ENCODE measurements at regions not wholly inside any gene's neighbourhood (a gene's known extent, or its start where the extent isn't known, plus 50 kb on each side); places are given as distances from the start of the nearest gene placed in this dataset.

DNA sequence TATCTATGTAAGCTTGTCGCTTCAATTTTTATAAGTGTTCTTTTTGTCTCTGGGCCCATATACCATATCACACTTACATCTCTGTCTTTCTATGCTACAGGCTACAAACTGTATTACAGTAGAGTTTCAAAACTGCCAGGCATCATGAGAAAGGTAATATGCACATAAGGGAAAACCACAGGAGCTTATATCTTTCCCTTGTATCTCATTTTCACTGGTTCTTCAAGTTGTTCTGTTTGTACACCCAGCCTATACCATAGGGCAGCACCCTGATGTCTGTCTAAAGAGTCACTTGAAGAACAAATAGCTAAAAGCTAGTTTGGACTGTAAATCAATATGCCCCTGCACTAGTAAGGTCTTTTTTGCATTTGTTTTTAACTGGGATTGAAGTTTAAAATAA is 366.7 kb downstream of the FIGN start:
- DNase-seq (ENCODE audit: low spot score in 2 of 2): no peak
- no peak overlapping the region for H3K27ac ChIP-seq
- H3K27me3 ChIP-seq: no peaks in the 10 kb centered on the region
- intact Hi-C loops (cut with DNase I): no loop called here
- H3K4me3 ChIP-seq: no peak overlapping the region
- H3K36me3 ChIP-seq: no peaks in the 10 kb centered on the region
- no peaks in the 10 kb centered on the region for H3K4me1 ChIP-seq
- H3K9me3 ChIP-seq: no peaks in the 10 kb centered on the region
- no peak for TF ChIP-seq CTCF (IDR thresholded peaks at IDR 0.05)

DNA sequence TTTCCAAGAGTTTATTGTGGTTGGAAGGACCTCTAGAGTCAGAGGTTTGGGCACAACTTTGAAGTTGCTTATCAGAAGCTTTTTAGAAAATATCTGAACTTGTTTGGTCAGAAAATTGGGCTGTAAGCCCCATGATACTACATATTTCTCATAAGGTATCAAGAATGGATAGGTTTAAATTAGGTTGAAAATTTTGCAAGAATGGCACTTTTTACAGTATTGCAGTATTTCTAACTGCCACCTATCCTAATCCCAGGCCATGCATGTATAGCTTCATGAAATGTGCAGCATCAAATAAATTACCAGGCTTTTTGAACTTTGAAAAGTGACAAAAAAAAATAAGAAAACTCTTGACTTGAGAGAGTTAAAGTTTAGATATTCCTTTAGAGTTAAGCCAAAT is 367.2 kb downstream of the FIGN start:
- no peak for TF ChIP-seq CTCF (IDR thresholded peaks at IDR 0.05)
- Histone ChIP-seq H3K36me3 (no peaks in the 10 kb centered on the region), H3K4me3 (no peak overlapping the region), H3K9me3 (no peaks in the 10 kb centered on the region), H3K27ac (no peak overlapping the region), H3K27me3 (no peaks in the 10 kb centered on the region), H3K4me1 (no peaks in the 10 kb centered on the region)
- DNase-seq (ENCODE audit: low spot score in 2 of 2): no peak
- intact Hi-C loops (cut with DNase I): no loop called here

DNA sequence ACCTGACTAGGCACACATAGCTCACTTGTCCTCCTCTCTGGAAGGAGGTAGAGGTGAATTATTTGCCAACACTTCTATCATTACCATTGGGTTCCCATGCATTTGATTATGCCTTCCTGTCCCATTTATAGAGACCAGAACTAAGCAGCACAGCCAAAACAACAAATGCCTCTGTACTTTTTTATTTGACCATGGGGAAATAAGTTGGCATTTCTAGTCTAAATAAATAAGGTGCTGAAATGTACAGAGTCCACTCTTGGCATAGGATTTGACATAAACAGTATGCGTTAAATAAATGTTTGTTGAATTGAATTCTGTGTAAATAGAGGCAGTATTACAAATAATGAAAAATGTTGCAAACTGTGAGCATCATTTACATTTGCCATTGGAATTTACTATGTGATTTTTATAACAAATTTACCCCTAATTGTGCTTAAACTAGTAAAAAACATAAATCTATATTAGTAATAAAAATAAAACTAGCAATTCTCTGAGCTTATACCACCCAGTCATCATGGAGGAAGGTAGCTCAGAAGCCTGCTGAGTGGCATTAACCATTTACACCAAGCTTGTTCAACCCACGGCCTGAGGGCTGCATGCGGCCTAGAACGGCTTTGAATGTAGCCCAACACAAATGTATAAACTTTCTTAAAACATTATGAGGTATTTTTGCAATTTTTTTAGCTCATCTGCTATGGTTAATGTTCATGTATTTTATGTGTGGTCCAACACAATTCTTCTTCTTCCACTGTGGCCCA is 367.8 kb downstream of the FIGN start:
- Histone ChIP-seq H3K36me3 (no peaks in the 10 kb centered on the region), H3K4me3 (no peak overlapping the region), H3K27me3 (no peaks in the 10 kb centered on the region), H3K9me3 (no peaks in the 10 kb centered on the region), H3K27ac (no peak overlapping the region), H3K4me1 (no peaks in the 10 kb centered on the region)
- DNase-seq (ENCODE audit: low spot score in 2 of 2): no peak
- intact Hi-C loops (cut with DNase I): no loop called here
- no peak for TF ChIP-seq CTCF (IDR thresholded peaks at IDR 0.05)

DNA sequence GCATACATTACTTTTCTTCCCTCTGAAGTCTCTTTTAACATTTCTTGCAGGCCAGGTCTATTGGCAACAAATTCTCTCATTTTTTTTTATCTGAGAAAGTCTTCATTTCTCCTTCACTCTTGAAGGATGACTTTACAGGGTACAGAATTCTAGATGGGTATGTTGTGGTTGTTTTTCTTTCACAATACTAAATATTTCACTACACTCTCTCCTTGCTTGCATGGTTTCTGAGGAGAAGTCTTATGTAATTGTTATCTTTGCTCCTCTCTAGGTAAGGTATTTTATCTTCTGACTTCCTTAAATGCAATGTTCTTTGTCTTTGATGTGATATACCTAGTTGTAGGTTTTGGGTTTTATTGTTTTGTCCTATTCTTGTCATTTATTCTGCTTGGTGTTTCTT is 371.1 kb downstream of the FIGN start:
- no peak for DNase-seq (ENCODE audit: low spot score in 2 of 2)
- Histone ChIP-seq H3K4me1 (no peaks in the 10 kb centered on the region), H3K36me3 (no peaks in the 10 kb centered on the region), H3K27ac (no peak overlapping the region), H3K9me3 (peaks cover 0 to 9% of the 10 kb centered on the region in 2 donors), H3K27me3 (no peaks in the 10 kb centered on the region), H3K4me3 (no peak overlapping the region)
- intact Hi-C loops (cut with DNase I): no loop called here
- TF ChIP-seq CTCF (IDR thresholded peaks at IDR 0.05): no peak

DNA sequence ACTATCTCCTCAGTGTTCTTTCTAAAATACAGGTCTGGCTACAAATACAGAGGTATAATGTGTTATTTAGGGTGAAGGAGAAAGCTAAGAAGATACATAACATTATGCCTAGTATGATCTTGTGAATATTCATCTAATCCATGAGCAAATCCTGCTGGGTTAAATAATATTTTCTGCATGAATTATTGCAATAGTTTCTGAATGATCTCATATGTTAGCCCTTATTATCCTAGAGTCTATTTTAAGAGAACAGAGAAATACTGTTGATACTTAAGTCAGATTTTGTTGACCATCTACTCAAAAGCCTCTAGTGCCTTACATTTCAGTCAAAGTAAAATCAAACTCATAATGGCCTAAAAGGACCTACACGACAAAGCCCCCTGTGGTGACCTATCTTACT is 382.3 kb downstream of the FIGN start:
- no peak for TF ChIP-seq CTCF (IDR thresholded peaks at IDR 0.05)
- H3K9me3 ChIP-seq: no peaks in the 10 kb centered on the region
- DNase-seq (ENCODE audit: low spot score in 2 of 2): no peak
- peaks cover 1 to 13% of the 10 kb centered on the region in 2 donors for H3K4me1 ChIP-seq
- no peak overlapping the region for H3K27ac ChIP-seq
- H3K27me3 ChIP-seq: no peaks in the 10 kb centered on the region
- H3K4me3 ChIP-seq: no peak overlapping the region
- H3K36me3 ChIP-seq: no peaks in the 10 kb centered on the region
- intact Hi-C loops (cut with DNase I): no loop called here

GRCh38 chr2:163351966-163352365 is 383.8 kb downstream of the FIGN start:
- H3K27ac ChIP-seq: no peak overlapping the region
- peaks cover 3 to 21% of the 10 kb centered on the region in 2 donors for H3K4me1 ChIP-seq
- DNase-seq (ENCODE audit: low spot score in 2 of 2): no peak
- H3K4me3 ChIP-seq: no peak overlapping the region
- H3K9me3 ChIP-seq: no peaks in the 10 kb centered on the region
- no peaks in the 10 kb centered on the region for H3K36me3 ChIP-seq
- no peaks in the 10 kb centered on the region for H3K27me3 ChIP-seq
- intact Hi-C loops (cut with DNase I): no loop called here
- no peak for TF ChIP-seq CTCF (IDR thresholded peaks at IDR 0.05)

Measured in ascending aorta (tissue), 2 donors.